Medulla oblongata (tissue), 1 donor: ENCODE measurements at regions not wholly inside any gene's neighbourhood (a gene's known extent, or its start where the extent isn't known, plus 50 kb on each side); places are given as distances from the start of the nearest gene placed in this dataset.
"Not testable (repeated sequence)": the region's sequence is repeated elsewhere in the genome, so short reads cannot be mapped to it uniquely, and the experiment has no call there.

ENCODE experiments used
- DNase-seq: peaks from one replicate; pipeline ENCODE4 v3.0.0-alpha.2; 2015; ENCODE audit errors: extremely low spot score

- DNase-seq = no peak
These were observed 141.9 kb upstream of the SGO1 start for GRCh38 chr3:20327889-20328288.

- DNase-seq = no peak
These were observed 140.5 kb upstream of the SGO1 start for GRCh38 chr3:20326541-20326940.

GRCh38 chr3:20325563-20325962 is 139.6 kb upstream of the SGO1 start:
- DNase-seq = no peak

GRCh38 chr3:20324664-20325478 is 138.9 kb upstream of the SGO1 start:
- no peak for DNase-seq

GRCh38 chr3:20323307-20323927 is 137.4 kb upstream of the SGO1 start:
- no peak for DNase-seq

GRCh38 chr3:20322085-20322484 is 136.1 kb upstream of the SGO1 start:
- no peak for DNase-seq

GRCh38 chr3:20321391-20322047 is 135.5 kb upstream of the SGO1 start:
- DNase-seq = no peak

- DNase-seq = no peak
These were observed 134.5 kb upstream of the SGO1 start for GRCh38 chr3:20320489-20320888.

GRCh38 chr3:20319551-20319950 is 133.5 kb upstream of the SGO1 start:
- DNase-seq = no peak

GRCh38 chr3:20317616-20318015 is 131.6 kb upstream of the SGO1 start:
- no peak for DNase-seq

- DNase-seq = peak; percentile 24
These were observed 130.2 kb upstream of the SGO1 start for GRCh38 chr3:20316238-20316637.

- no peak for DNase-seq
These were observed 124.6 kb upstream of the SGO1 start for GRCh38 chr3:20310629-20311028.

- no peak for DNase-seq
These were observed 121.4 kb upstream of the SGO1 start for GRCh38 chr3:20307383-20307782.

- no peak for DNase-seq
These were observed 119.6 kb upstream of the SGO1 start for GRCh38 chr3:20305647-20306046.

- DNase-seq = no peak
These were observed 116.8 kb upstream of the SGO1 start for GRCh38 chr3:20302766-20303165.

GRCh38 chr3:20288050-20288449 is 102.0 kb upstream of the SGO1 start:
- no peak for DNase-seq

- DNase-seq = no peak
These were observed 94.3 kb upstream of the SGO1 start for GRCh38 chr3:20280257-20280656.

GRCh38 chr3:20265977-20266376 is 80.0 kb upstream of the SGO1 start:
- not testable (repeated sequence) for DNase-seq

- no peak for DNase-seq
These were observed 79.0 kb upstream of the SGO1 start for GRCh38 chr3:20264900-20265567.

GRCh38 chr3:20258371-20258770 is 72.4 kb upstream of the SGO1 start:
- DNase-seq = no peak

GRCh38 chr3:20256144-20256543 is 70.1 kb upstream of the SGO1 start:
- no peak for DNase-seq
